PC-3 (cell line): ENCODE measurements at regions not wholly inside any gene's neighbourhood (a gene's known extent, or its start where the extent isn't known, plus 50 kb on each side); places are given as distances from the start of the nearest gene placed in this dataset.
A peak's percentile ranks its signal among the peaks of the same experiment; 100 is the strongest.

Experiments
- ATAC-seq: fragments of 200-7000 bp; cut with Tn5 transposase; 2 replicates; pipeline ENCODE4 v1.9.1; 2020; ENCODE audit warnings: mild to moderate bottlenecking, moderate library complexity
- BruUV-seq: library from RNA; stranded (reverse); fragments of 400-500 nt; replicated peaks from 2 replicates; lab custom pipeline; 2021; lab: Mats Ljungman, UMichigan
- CTCF ChIA-PET: fragments of 300-600 bp; sonication (Branson Sonifier 250); formaldehyde crosslinking; loops from one replicate; lab custom pipeline; 2022; ENCODE audit warnings: antibody characterized with exemption; lab: Charles Lee
- POLR2A ChIA-PET: fragments of 300-600 bp; sonication (Branson Sonifier 250); formaldehyde crosslinking; loops from one replicate; lab custom pipeline; 2022; ENCODE audit warnings: antibody characterized with exemption; ENCODE audit not compliant: unreplicated experiment; lab: Charles Lee
- DNase-seq: peaks from one replicate; pipeline ENCODE4 v3.0.0-alpha.2; 2015
- H2AFZ ChIP-seq: fragments of 300-600 bp; sonication (generic); 2 replicates; pipeline ENCODE4 v1.6.0; 2016; ENCODE audit warnings: antibody characterized with exemption, low read length
- H3F3A ChIP-seq: fragments of 300-600 bp; sonication (generic); one replicate; pipeline ENCODE4 v1.6.0; 2017; ENCODE audit warnings: antibody characterized with exemption, low read length, control low read depth, mild to moderate bottlenecking; ENCODE audit not compliant: unreplicated experiment
- H3K27ac ChIP-seq: fragments of 300-600 bp; sonication (generic); 2 replicates; pipeline ENCODE4 v1.5.1; 2016; ENCODE audit warnings: mild to moderate bottlenecking, low read length
- H3K27me3 ChIP-seq: fragments of 300-600 bp; sonication (generic); 2 replicates; pipeline ENCODE4 v1.6.1; 2016; ENCODE audit warnings: low read length, mixed read lengths
- H3K36me3 ChIP-seq: fragments of 300-600 bp; sonication (generic); 2 replicates; pipeline ENCODE4 v1.6.1; 2016; ENCODE audit warnings: low read depth, mixed run types, low read length, mixed read lengths
- H3K4me1 ChIP-seq: fragments of 300-600 bp; sonication (generic); 2 replicates; pipeline ENCODE4 v1.5.1; 2016; ENCODE audit warnings: low read length; ENCODE audit not compliant: insufficient read depth
- H3K4me2 ChIP-seq: fragments of 300-600 bp; sonication (generic); 2 replicates; pipeline ENCODE4 v1.6.0; 2016; ENCODE audit warnings: low read length
- H3K4me3 ChIP-seq: fragments of 300-600 bp; sonication (generic); 2 replicates; pipeline ENCODE4 v1.5.1; 2016; ENCODE audit warnings: mild to moderate bottlenecking, low read length, mixed read lengths
- H3K79me2 ChIP-seq: fragments of 300-600 bp; sonication (generic); 2 replicates; pipeline ENCODE4 v1.6.1; 2017; ENCODE audit warnings: low read length, mixed read lengths
- H3K9ac ChIP-seq: fragments of 300-600 bp; sonication (generic); 2 replicates; pipeline ENCODE4 v1.6.0; 2016; ENCODE audit warnings: mild to moderate bottlenecking, low read length
- H3K9me2 ChIP-seq: fragments of 300-600 bp; sonication (generic); replicated peaks from 2 replicates; pipeline ENCODE4 v1.6.1; 2016; ENCODE audit warnings: mixed run types, low read length, mixed read lengths
- H3K9me3 ChIP-seq: fragments of 300-600 bp; sonication (generic); 2 replicates; pipeline ENCODE4 v1.6.1; 2016; ENCODE audit warnings: low read length, mixed read lengths
- H4K20me1 ChIP-seq: fragments of 300-600 bp; sonication (generic); 2 replicates; pipeline ENCODE4 v1.6.1; 2016; ENCODE audit warnings: low read length, mixed read lengths
- CTCF ChIP-seq: fragments of 300-600 bp; sonication (generic); conservative IDR thresholded peaks from 2 replicates; pipeline ENCODE4 v1.5.1; 2017; ENCODE audit warnings: antibody characterized with exemption, low read depth, mild to moderate bottlenecking, low read length
- EZH2 ChIP-seq: fragments of 300-600 bp; sonication (generic); IDR thresholded peaks from one replicate; pipeline ENCODE4 v1.6.1; 2017; ENCODE audit warnings: antibody characterized with exemption, mild to moderate bottlenecking, low read length; ENCODE audit not compliant: unreplicated experiment
- EZH2phosphoT487 ChIP-seq: fragments of 300-600 bp; sonication (generic); IDR thresholded peaks from 2 replicates; pipeline ENCODE4 v1.6.1; 2018; ENCODE audit warnings: mild to moderate bottlenecking, antibody characterized with exemption, low read length, borderline replicate concordance
- intact Hi-C: fragments of 100-400 bp; cut with micrococcal nuclease; formaldehyde crosslinking; loops from 2 replicates; pipeline ENCODE4 v1.9.0; 2023

GRCh38 chr7:86928308-86928707 lies 131.1 kb downstream of the ELAPOR2 start:
- Histone ChIP-seq H3K4me2 (no peak overlapping the region), H3F3A (no peaks in the 10 kb centered on the region), H2AFZ (no peak overlapping the region), H3K4me1 (peaks cover 17% of the 10 kb centered on the region), H4K20me1 (no peaks in the 10 kb centered on the region), H3K36me3 (no peaks in the 10 kb centered on the region), H3K9me2 (no peaks in the 10 kb centered on the region), H3K27me3 (no peaks in the 10 kb centered on the region), H3K9ac (no peak overlapping the region), H3K79me2 (no peaks in the 10 kb centered on the region), H3K4me3 (no peak overlapping the region), H3K27ac (no peak overlapping the region), H3K9me3 (no peaks in the 10 kb centered on the region)
- DNase-seq = no peak
- CTCF ChIA-PET = no interaction called here
- BruUV-seq = no TSS peak
- intact Hi-C loops = no loop called here
- POLR2A ChIA-PET = no interaction called here
- ATAC-seq = no peak
- no peak for TF ChIP-seq EZH2phosphoT487
- TF ChIP-seq CTCF = no peak
- no peak for TF ChIP-seq EZH2

DNA sequence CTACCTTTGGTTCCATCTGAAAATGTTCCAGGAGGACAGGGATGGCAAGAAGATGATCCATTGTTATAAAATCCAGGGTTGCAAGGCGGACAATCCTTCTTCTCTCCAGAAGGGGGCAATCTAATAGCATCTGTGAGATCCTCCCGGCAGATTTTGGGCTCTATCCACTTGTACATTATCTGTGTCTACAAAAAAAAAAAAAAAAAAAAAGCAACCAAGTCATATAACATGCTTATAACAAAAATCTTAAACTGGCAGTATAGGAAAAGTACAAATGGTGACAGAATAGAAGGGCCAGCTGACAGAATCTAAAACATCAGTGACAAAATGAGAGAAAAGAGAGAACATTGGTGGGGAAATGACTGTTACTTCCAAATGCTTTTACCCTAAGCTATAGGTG lies 132.7 kb downstream of the ELAPOR2 start:
- H3K27me3 ChIP-seq = no peaks in the 10 kb centered on the region
- H3K9ac ChIP-seq = no peak overlapping the region
- H3K4me3 ChIP-seq = no peak overlapping the region
- H3K9me2 ChIP-seq = no peaks in the 10 kb centered on the region
- ATAC-seq (peak; percentile 72), DNase-seq (peak; percentile 70)
- intact Hi-C loops = loop anchor here (1.0 kb wide), 3 partner anchors 13 to 309 kb away; no protein-coding TSS in a partner anchor
- H3K79me2 ChIP-seq = no peaks in the 10 kb centered on the region
- no peaks in the 10 kb centered on the region for H3K36me3 ChIP-seq
- no peaks in the 10 kb centered on the region for H3F3A ChIP-seq
- no peak overlapping the region for H3K27ac ChIP-seq
- no TSS peak for BruUV-seq
- no peak overlapping the region for H2AFZ ChIP-seq
- no peaks in the 10 kb centered on the region for H4K20me1 ChIP-seq
- H3K4me1 ChIP-seq = peaks cover 4% of the 10 kb centered on the region
- ChIA-PET CTCF (interaction anchor here (0.7 to 0.9 kb wide), 2 partner anchors 135 to 222 kb away, joined by 4 to 16 read pairs; no protein-coding TSS in a partner anchor), POLR2A (no interaction called here)
- peak; percentile 78 for TF ChIP-seq CTCF
- no peak for TF ChIP-seq EZH2phosphoT487
- H3K4me2 ChIP-seq = no peak overlapping the region
- H3K9me3 ChIP-seq = no peaks in the 10 kb centered on the region

- Histone ChIP-seq H3K4me1 (no peaks in the 10 kb centered on the region), H3K27ac (no peak overlapping the region), H3K4me2 (no peak overlapping the region), H3K79me2 (no peaks in the 10 kb centered on the region), H3K9me2 (no peaks in the 10 kb centered on the region), H4K20me1 (no peaks in the 10 kb centered on the region), H3K36me3 (no peaks in the 10 kb centered on the region), H3K4me3 (no peak overlapping the region), H2AFZ (no peak overlapping the region), H3K9ac (no peak overlapping the region), H3F3A (no peaks in the 10 kb centered on the region), H3K27me3 (no peaks in the 10 kb centered on the region), H3K9me3 (no peaks in the 10 kb centered on the region)
- intact Hi-C loops = no loop called here
- DNase-seq = no peak
- no peak for TF ChIP-seq EZH2
- no peak for TF ChIP-seq EZH2phosphoT487
- no peak for TF ChIP-seq CTCF
- ChIA-PET POLR2A (no interaction called here), CTCF (no interaction called here)
- ATAC-seq = no peak
- no TSS peak for BruUV-seq
Measured at GRCh38 chr7:86925221-86925620, 134.2 kb downstream of the ELAPOR2 start.
